ENCODE measurements at regions not wholly inside any gene's neighbourhood (a gene's known extent, or its start where the extent isn't known, plus 50 kb on each side); places are given as distances from the start of the nearest gene placed in this dataset.

- Histone ChIP-seq H3F3A (ENCODE audit: insufficient read depth, low read length) (no peaks in the 10 kb centered on the region), H3K79me2 (ENCODE audit: insufficient read depth, low read length) (no peaks in the 10 kb centered on the region), H2AFZ (ENCODE audit: low read length) (no peak overlapping the region), H3K9ac (ENCODE audit: low read length) (no peak overlapping the region), H3K4me2 (ENCODE audit: low read length) (no peak overlapping the region), H3K4me3 (ENCODE audit: low read depth, low read length, poor library complexity, severe bottlenecking) (no peak overlapping the region), H4K20me1 (ENCODE audit: insufficient read depth, low read length) (no peaks in the 10 kb centered on the region), H3K36me3 (ENCODE audit: insufficient read depth, low read length) (no peaks in the 10 kb centered on the region), H3K27ac (ENCODE audit: low read depth, low read length, poor library complexity, severe bottlenecking) (no peak overlapping the region), H3K9me2 (ENCODE audit: low read depth, low read length) (no peaks in the 10 kb centered on the region), H3K27me3 (ENCODE audit: insufficient read depth, low read length) (no peaks in the 10 kb centered on the region; the same call in 1 of the 2 replicates), H3K9me3 (ENCODE audit: low read length) (no peaks in the 10 kb centered on the region), H3K4me1 (ENCODE audit: insufficient read depth, low read length, severe bottlenecking) (no peaks in the 10 kb centered on the region)
- TF ChIP-seq EZH2 (IDR thresholded peaks at IDR 0.05; ENCODE audit: borderline replicate concordance, low read length) (no peak), CTCF (IDR thresholded peaks at IDR 0.05; ENCODE audit: low read length) (no peak)
Observed at GRCh38 chr17:74001145-74001544, 202.3 kb upstream of the RPL38 start.

DNA sequence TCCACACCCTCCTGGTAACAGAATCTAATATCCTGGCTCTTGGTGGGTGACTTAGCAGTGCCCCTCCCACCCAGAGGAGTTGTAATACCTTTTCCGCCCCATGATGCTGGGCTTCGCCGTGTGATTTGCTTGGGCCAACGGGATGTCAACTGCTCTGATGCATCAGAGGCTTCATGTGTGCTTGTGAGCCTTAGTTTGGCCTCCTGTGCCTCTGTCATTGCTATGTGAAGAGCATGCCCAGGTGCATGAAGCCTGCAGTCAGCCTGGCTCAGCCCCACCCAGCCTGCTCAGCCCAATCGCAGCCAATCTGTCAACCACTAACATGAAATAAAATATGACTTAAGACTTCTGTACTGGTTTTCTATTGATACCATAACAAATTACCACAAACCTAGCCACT is 201.2 kb upstream of the RPL38 start:
- Histone ChIP-seq H3K9ac (ENCODE audit: low read length) (no peak overlapping the region), H3K4me1 (ENCODE audit: insufficient read depth, low read length, severe bottlenecking) (no peaks in the 10 kb centered on the region), H3K36me3 (ENCODE audit: insufficient read depth, low read length) (no peaks in the 10 kb centered on the region), H2AFZ (ENCODE audit: low read length) (no peak overlapping the region), H3K9me2 (ENCODE audit: low read depth, low read length) (no peaks in the 10 kb centered on the region), H3F3A (ENCODE audit: insufficient read depth, low read length) (no peaks in the 10 kb centered on the region), H3K27ac (ENCODE audit: low read depth, low read length, poor library complexity, severe bottlenecking) (no peak overlapping the region), H3K79me2 (ENCODE audit: insufficient read depth, low read length) (no peaks in the 10 kb centered on the region), H3K9me3 (ENCODE audit: low read length) (no peaks in the 10 kb centered on the region), H3K4me3 (ENCODE audit: low read depth, low read length, poor library complexity, severe bottlenecking) (no peak overlapping the region), H4K20me1 (ENCODE audit: insufficient read depth, low read length) (no peaks in the 10 kb centered on the region), H3K27me3 (ENCODE audit: insufficient read depth, low read length) (no peaks in the 10 kb centered on the region), H3K4me2 (ENCODE audit: low read length) (no peak overlapping the region)
- no peak for TF ChIP-seq CTCF (IDR thresholded peaks at IDR 0.05; ENCODE audit: low read length)
- TF ChIP-seq EZH2 (IDR thresholded peaks at IDR 0.05; ENCODE audit: borderline replicate concordance, low read length) = no peak

- Histone ChIP-seq H3K9me3 (ENCODE audit: low read length) (no peaks in the 10 kb centered on the region), H4K20me1 (ENCODE audit: insufficient read depth, low read length) (no peaks in the 10 kb centered on the region), H3K4me1 (ENCODE audit: insufficient read depth, low read length, severe bottlenecking) (no peaks in the 10 kb centered on the region), H3K27ac (ENCODE audit: low read depth, low read length, poor library complexity, severe bottlenecking) (no peak overlapping the region), H3K79me2 (ENCODE audit: insufficient read depth, low read length) (no peaks in the 10 kb centered on the region), H3F3A (ENCODE audit: insufficient read depth, low read length) (no peaks in the 10 kb centered on the region), H3K9ac (ENCODE audit: low read length) (no peak overlapping the region), H3K4me2 (ENCODE audit: low read length) (no peak overlapping the region), H3K36me3 (ENCODE audit: insufficient read depth, low read length) (no peaks in the 10 kb centered on the region), H2AFZ (ENCODE audit: low read length) (no peak overlapping the region), H3K9me2 (ENCODE audit: low read depth, low read length) (no peaks in the 10 kb centered on the region), H3K4me3 (ENCODE audit: low read depth, low read length, poor library complexity, severe bottlenecking) (no peak overlapping the region), H3K27me3 (ENCODE audit: insufficient read depth, low read length) (no peaks in the 10 kb centered on the region)
- TF ChIP-seq CTCF (IDR thresholded peaks at IDR 0.05; ENCODE audit: low read length) = no peak
- no peak for TF ChIP-seq EZH2 (IDR thresholded peaks at IDR 0.05; ENCODE audit: borderline replicate concordance, low read length)
Observed at GRCh38 chr17:74004056-74004455, 199.4 kb upstream of the RPL38 start.

All from OCI-LY1 (cell line).